Natural killer cell treated with Interleukin-12 subunit alpha and Interleukin-12 subunit beta and Interleukin-15 and Interleukin-18, amount 100 ng/mL, for 72 hours (primary cell): ENCODE measurements at regions not wholly inside any gene's neighbourhood (a gene's known extent, or its start where the extent isn't known, plus 50 kb on each side); places are given as distances from the start of the nearest gene placed in this dataset.

Source experiments
- ATAC-seq, 2 donors: fragments of 150-1000 bp; cut with Tn5 transposase in 1 of 2; sonication (Bioruptor Pico), chemical (Tn5 transposase) in 1 of 2; 2 replicates each; pipeline ENCODE4 v1.10.0; 2021
- DNase-seq: peaks from one replicate; pipeline ENCODE4 v3.0.0; 2022; ENCODE audit warnings: low spot score
- H3K27ac Mint-ChIP-seq, 2 donors: 1 replicate in 1 of 2; 2 replicates in 1 of 2; pipeline ENCODE4 v1.8.0; 2022; ENCODE audit warnings: mixed read lengths in 2 of 2, mild to moderate bottlenecking in 1 of 2, moderate library complexity in 1 of 2
- H3K27me3 Mint-ChIP-seq, 2 donors: 1 replicate in 1 of 2; 2 replicates in 1 of 2; pipeline ENCODE4 v1.8.0; 2022; ENCODE audit warnings: mixed read lengths in 2 of 2
- H3K36me3 Mint-ChIP-seq: one replicate; pipeline ENCODE4 v1.8.0; 2022; ENCODE audit warnings: mixed read lengths
- H3K4me1 Mint-ChIP-seq, 2 donors: 1 replicate in 1 of 2; 2 replicates in 1 of 2; pipeline ENCODE4 v1.8.0; 2022; ENCODE audit warnings: low read depth in 2 of 2, mixed read lengths in 2 of 2, mild to moderate bottlenecking in 1 of 2
- H3K4me3 Mint-ChIP-seq: one replicate; pipeline ENCODE4 v1.8.0; 2022; ENCODE audit warnings: mixed read lengths
- H3K9me3 Mint-ChIP-seq: 2 replicates; pipeline ENCODE4 v1.8.0; 2022; ENCODE audit warnings: mixed read lengths

GRCh38 chr2:15769235-15769634 lies 171.1 kb upstream of the MYCN start:
- Mint-ChIP-seq H3K27me3 (no peaks in the 10 kb centered on the region), H3K9me3 (no peaks in the 10 kb centered on the region), H3K36me3 (no peaks in the 10 kb centered on the region), H3K27ac (no peak overlapping the region), H3K4me1 (no peaks in the 10 kb centered on the region), H3K4me3 (no peak overlapping the region)
- no peak for ATAC-seq
- DNase-seq: no peak

- Mint-ChIP-seq H3K27me3 (no peaks in the 10 kb centered on the region), H3K36me3 (no peaks in the 10 kb centered on the region), H3K9me3 (no peaks in the 10 kb centered on the region), H3K27ac (no peak overlapping the region), H3K4me3 (no peak overlapping the region), H3K4me1 (no peaks in the 10 kb centered on the region)
- DNase-seq (no peak), ATAC-seq (peak in 1 of 2 donors; percentile 28)
Measured at GRCh38 chr2:15769676-15770547, 170.4 kb upstream of the MYCN start.

GRCh38 chr2:15770606-15771005 lies 169.7 kb upstream of the MYCN start:
- Mint-ChIP-seq H3K4me1 (no peaks in the 10 kb centered on the region), H3K9me3 (no peaks in the 10 kb centered on the region)

GRCh38 chr2:15771124-15771523 lies 169.2 kb upstream of the MYCN start:
- Mint-ChIP-seq H3K27ac (no peak overlapping the region), H3K4me1 (no peaks in the 10 kb centered on the region), H3K4me3 (no peak overlapping the region), H3K36me3 (no peaks in the 10 kb centered on the region), H3K9me3 (no peaks in the 10 kb centered on the region), H3K27me3 (no peaks in the 10 kb centered on the region)
- DNase-seq (no peak), ATAC-seq (no peak)

More at GRCh38 chr2:15770606-15771005, 169.7 kb upstream of the MYCN start:
- Mint-ChIP-seq H3K4me3 (no peak overlapping the region), H3K27ac (no peak overlapping the region), H3K36me3 (no peaks in the 10 kb centered on the region), H3K27me3 (no peaks in the 10 kb centered on the region)
- no peak for DNase-seq
- no peak for ATAC-seq

- DNase-seq: no peak
- H3K36me3 Mint-ChIP-seq: no peaks in the 10 kb centered on the region
- H3K4me1 Mint-ChIP-seq: no peaks in the 10 kb centered on the region
- H3K27ac Mint-ChIP-seq: no peak overlapping the region
- H3K4me3 Mint-ChIP-seq: no peak overlapping the region
- H3K27me3 Mint-ChIP-seq: no peaks in the 10 kb centered on the region
- no peaks in the 10 kb centered on the region for H3K9me3 Mint-ChIP-seq
- no peak for ATAC-seq
Measured at GRCh38 chr2:15772086-15772595, 168.2 kb upstream of the MYCN start.

GRCh38 chr2:15772681-15773080 lies 167.7 kb upstream of the MYCN start:
- H3K4me1 Mint-ChIP-seq: no peaks in the 10 kb centered on the region
- no peak overlapping the region for H3K27ac Mint-ChIP-seq
- H3K9me3 Mint-ChIP-seq: no peaks in the 10 kb centered on the region
- H3K4me3 Mint-ChIP-seq: no peak overlapping the region
- H3K27me3 Mint-ChIP-seq: no peaks in the 10 kb centered on the region
- no peaks in the 10 kb centered on the region for H3K36me3 Mint-ChIP-seq
- DNase-seq: no peak
- ATAC-seq: no peak

- Mint-ChIP-seq H3K9me3 (no peaks in the 10 kb centered on the region), H3K4me1 (no peaks in the 10 kb centered on the region), H3K4me3 (no peak overlapping the region), H3K27ac (no peak overlapping the region), H3K27me3 (no peaks in the 10 kb centered on the region), H3K36me3 (no peaks in the 10 kb centered on the region)
- DNase-seq (no peak), ATAC-seq (no peak)
Measured at GRCh38 chr2:15773204-15773603, 167.1 kb upstream of the MYCN start.

- H3K4me3 Mint-ChIP-seq: no peak overlapping the region
- DNase-seq (no peak), ATAC-seq (no peak)
- no peaks in the 10 kb centered on the region for H3K27me3 Mint-ChIP-seq
- no peaks in the 10 kb centered on the region for H3K4me1 Mint-ChIP-seq
- H3K9me3 Mint-ChIP-seq: no peaks in the 10 kb centered on the region
- no peak overlapping the region for H3K27ac Mint-ChIP-seq
- H3K36me3 Mint-ChIP-seq: no peaks in the 10 kb centered on the region
Measured at GRCh38 chr2:15773846-15774245, 166.5 kb upstream of the MYCN start.

GRCh38 chr2:15775753-15776628 lies 164.4 kb upstream of the MYCN start:
- H3K4me3 Mint-ChIP-seq: no peak overlapping the region
- no peak overlapping the region for H3K27ac Mint-ChIP-seq
- H3K36me3 Mint-ChIP-seq: no peaks in the 10 kb centered on the region
- ATAC-seq: no peak
- no peaks in the 10 kb centered on the region for H3K9me3 Mint-ChIP-seq
- no peaks in the 10 kb centered on the region for H3K4me1 Mint-ChIP-seq
- no peak for DNase-seq
- no peaks in the 10 kb centered on the region for H3K27me3 Mint-ChIP-seq

- Mint-ChIP-seq H3K36me3 (no peaks in the 10 kb centered on the region), H3K27ac (no peak overlapping the region), H3K4me1 (no peaks in the 10 kb centered on the region), H3K27me3 (no peaks in the 10 kb centered on the region), H3K9me3 (no peaks in the 10 kb centered on the region), H3K4me3 (no peak overlapping the region)
- ATAC-seq: no peak
- no peak for DNase-seq
Measured at GRCh38 chr2:15776629-15776919, 163.8 kb upstream of the MYCN start.

GRCh38 chr2:15776992-15777702 lies 163.2 kb upstream of the MYCN start:
- no peaks in the 10 kb centered on the region for H3K27me3 Mint-ChIP-seq
- ATAC-seq (no peak), DNase-seq (no peak)
- no peaks in the 10 kb centered on the region for H3K4me1 Mint-ChIP-seq
- H3K4me3 Mint-ChIP-seq: no peak overlapping the region
- H3K9me3 Mint-ChIP-seq: no peaks in the 10 kb centered on the region
- H3K27ac Mint-ChIP-seq: no peak overlapping the region
- H3K36me3 Mint-ChIP-seq: no peaks in the 10 kb centered on the region

- ATAC-seq (no peak), DNase-seq (no peak)
- no peaks in the 10 kb centered on the region for H3K9me3 Mint-ChIP-seq
- H3K4me3 Mint-ChIP-seq: no peak overlapping the region
- no peak overlapping the region for H3K27ac Mint-ChIP-seq
- H3K27me3 Mint-ChIP-seq: no peaks in the 10 kb centered on the region
- no peaks in the 10 kb centered on the region for H3K36me3 Mint-ChIP-seq
- H3K4me1 Mint-ChIP-seq: no peaks in the 10 kb centered on the region
Measured at GRCh38 chr2:15777795-15778371, 162.5 kb upstream of the MYCN start.

- H3K27ac Mint-ChIP-seq: no peak overlapping the region
- no peak for ATAC-seq
- H3K9me3 Mint-ChIP-seq: no peaks in the 10 kb centered on the region
- no peak for DNase-seq
- H3K4me3 Mint-ChIP-seq: no peak overlapping the region
- no peaks in the 10 kb centered on the region for H3K27me3 Mint-ChIP-seq
- no peaks in the 10 kb centered on the region for H3K4me1 Mint-ChIP-seq
- H3K36me3 Mint-ChIP-seq: no peaks in the 10 kb centered on the region
Measured at GRCh38 chr2:15778529-15779219, 161.7 kb upstream of the MYCN start.
